ENCODE measurements at regions not wholly inside any gene's neighbourhood (a gene's known extent, or its start where the extent isn't known, plus 50 kb on each side); places are given as distances from the start of the nearest gene placed in this dataset.

GRCh38 chr3:18217507-18218174, 207.5 kb downstream of the SATB1 start:
- no peak for TF ChIP-seq CTCF (IDR thresholded peaks at IDR 0.05)
- Histone ChIP-seq H3K36me3 (no peaks in the 10 kb centered on the region), H3K27me3 (no peaks in the 10 kb centered on the region), H3K9me3 (no peaks in the 10 kb centered on the region), H3K9ac (ENCODE audit: low read depth in 2 of 2, low read length in 2 of 2) (no peak overlapping the region), H3K4me1 (no peaks in the 10 kb centered on the region), H3K27ac (no peak overlapping the region), H3K4me3 (no peak overlapping the region)
- no peak for DNase-seq
- intact Hi-C loops (cut with DNase I), result no loop called here

GRCh38 chr3:18216996-18217395, 208.1 kb downstream of the SATB1 start:
- intact Hi-C loops (cut with DNase I), result no loop called here
- H3K27me3 ChIP-seq, result no peaks in the 10 kb centered on the region

GRCh38 chr3:18215639-18216038, 209.5 kb downstream of the SATB1 start:
- intact Hi-C loops (cut with DNase I), result no loop called here
- DNase-seq, result no peak
- Histone ChIP-seq H3K4me3 (no peak overlapping the region), H3K9ac (ENCODE audit: low read depth in 2 of 2, low read length in 2 of 2) (no peak overlapping the region), H3K4me1 (no peaks in the 10 kb centered on the region), H3K36me3 (no peaks in the 10 kb centered on the region), H3K9me3 (no peaks in the 10 kb centered on the region), H3K27ac (no peak overlapping the region), H3K27me3 (no peaks in the 10 kb centered on the region)
- no peak for TF ChIP-seq CTCF (IDR thresholded peaks at IDR 0.05)

More at GRCh38 chr3:18216996-18217395, 208.1 kb downstream of the SATB1 start:
- TF ChIP-seq CTCF (IDR thresholded peaks at IDR 0.05), result no peak
- H3K36me3 ChIP-seq, result no peaks in the 10 kb centered on the region
- no peak overlapping the region for H3K9ac ChIP-seq (ENCODE audit: low read depth in 2 of 2, low read length in 2 of 2)
- no peak for DNase-seq
- H3K9me3 ChIP-seq, result no peaks in the 10 kb centered on the region
- no peak overlapping the region for H3K4me3 ChIP-seq
- no peaks in the 10 kb centered on the region for H3K4me1 ChIP-seq
- H3K27ac ChIP-seq, result no peak overlapping the region

GRCh38 chr3:18211116-18211515, 214.0 kb downstream of the SATB1 start:
- Histone ChIP-seq H3K4me3 (no peak overlapping the region), H3K9me3 (no peaks in the 10 kb centered on the region), H3K27me3 (no peaks in the 10 kb centered on the region), H3K4me1 (no peaks in the 10 kb centered on the region), H3K9ac (ENCODE audit: low read depth in 2 of 2, low read length in 2 of 2) (no peak overlapping the region), H3K36me3 (no peaks in the 10 kb centered on the region), H3K27ac (no peak overlapping the region)
- DNase-seq, result no peak
- no peak for TF ChIP-seq CTCF (IDR thresholded peaks at IDR 0.05)
- intact Hi-C loops (cut with DNase I), result no loop called here

- no peak overlapping the region for H3K4me3 ChIP-seq
- intact Hi-C loops (cut with DNase I), result no loop called here
- H3K4me1 ChIP-seq, result no peaks in the 10 kb centered on the region
- H3K9ac ChIP-seq (ENCODE audit: low read depth in 2 of 2, low read length in 2 of 2), result no peak overlapping the region
- no peak for DNase-seq
- no peaks in the 10 kb centered on the region for H3K27me3 ChIP-seq
- H3K9me3 ChIP-seq, result no peaks in the 10 kb centered on the region
- no peak overlapping the region for H3K27ac ChIP-seq
- no peak for TF ChIP-seq CTCF (IDR thresholded peaks at IDR 0.05)
- no peaks in the 10 kb centered on the region for H3K36me3 ChIP-seq
These were observed 216.3 kb downstream of the SATB1 start for GRCh38 chr3:18208856-18209255.
